ENCODE measurements at regions not wholly inside any gene's neighbourhood (a gene's known extent, or its start where the extent isn't known, plus 50 kb on each side); places are given as distances from the start of the nearest gene placed in this dataset.

- TF ChIP-seq CTCF (IDR thresholded peaks at IDR 0.05; ENCODE audit: low read depth, low read length) (no peak), MAX (IDR thresholded peaks at IDR 0.05; ENCODE audit: low read depth, low read length) (no peak)
These were observed 148.5 kb downstream of the ZFP36L2 start for GRCh38 chr2:43077876-43078275.
